GM06990 (cell line): ENCODE measurements at regions not wholly inside any gene's neighbourhood (a gene's known extent, or its start where the extent isn't known, plus 50 kb on each side); places are given as distances from the start of the nearest gene placed in this dataset.

ENCODE experiments used
- DNase-seq: peaks from one replicate; pipeline ENCODE4 v3.0.0-alpha.2; 2011; ENCODE audit not compliant: insufficient read length; ENCODE audit errors: extremely low read depth
- H3K27me3 ChIP-seq: replicated peaks from 2 replicates; pipeline ENCODE4 v1.6.0; 2011; ENCODE audit warnings: low read length; ENCODE audit not compliant: control insufficient read depth, insufficient read depth
- H3K36me3 ChIP-seq: 2 replicates; pipeline ENCODE4 v1.5.1; 2011; ENCODE audit warnings: low read length; ENCODE audit not compliant: control insufficient read depth, insufficient read depth
- H3K4me3 ChIP-seq: replicated peaks from 2 replicates; pipeline ENCODE4 v1.5.1; 2011; ENCODE audit warnings: low read depth, mild to moderate bottlenecking, control low read depth, low read length
- TF ChIP-seq, protein P1 (sequence below): IDR thresholded peaks from 2 replicates; pipeline ENCODE4 v1.5.1; 2011; ENCODE audit warnings: low read length, control low read depth, mild to moderate bottlenecking, inconsistent platforms; ENCODE audit not compliant: insufficient read depth, poor library complexity, severe bottlenecking

DNA sequence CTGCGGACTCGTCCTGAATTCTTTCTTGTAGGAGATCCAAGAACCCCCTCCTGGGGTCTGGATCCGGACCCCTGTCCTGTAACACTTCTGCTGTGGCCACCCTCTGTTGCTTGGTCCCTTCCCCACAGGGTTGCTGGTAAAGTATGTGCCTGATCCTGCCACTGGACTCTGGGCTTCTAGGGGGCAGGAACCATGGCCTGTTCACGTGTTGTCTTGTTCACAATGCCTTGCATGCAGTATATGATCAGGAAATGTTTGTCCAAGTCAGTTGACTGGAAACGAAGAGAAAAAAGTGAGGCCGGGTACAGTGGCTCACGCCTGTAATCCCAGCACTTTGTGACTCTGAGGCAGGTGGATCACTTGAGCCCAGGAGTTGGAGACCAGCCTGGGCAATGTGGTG is 139.3 kb upstream of the ALDH1B1 start:
- TF ChIP-seq, protein P1, sequence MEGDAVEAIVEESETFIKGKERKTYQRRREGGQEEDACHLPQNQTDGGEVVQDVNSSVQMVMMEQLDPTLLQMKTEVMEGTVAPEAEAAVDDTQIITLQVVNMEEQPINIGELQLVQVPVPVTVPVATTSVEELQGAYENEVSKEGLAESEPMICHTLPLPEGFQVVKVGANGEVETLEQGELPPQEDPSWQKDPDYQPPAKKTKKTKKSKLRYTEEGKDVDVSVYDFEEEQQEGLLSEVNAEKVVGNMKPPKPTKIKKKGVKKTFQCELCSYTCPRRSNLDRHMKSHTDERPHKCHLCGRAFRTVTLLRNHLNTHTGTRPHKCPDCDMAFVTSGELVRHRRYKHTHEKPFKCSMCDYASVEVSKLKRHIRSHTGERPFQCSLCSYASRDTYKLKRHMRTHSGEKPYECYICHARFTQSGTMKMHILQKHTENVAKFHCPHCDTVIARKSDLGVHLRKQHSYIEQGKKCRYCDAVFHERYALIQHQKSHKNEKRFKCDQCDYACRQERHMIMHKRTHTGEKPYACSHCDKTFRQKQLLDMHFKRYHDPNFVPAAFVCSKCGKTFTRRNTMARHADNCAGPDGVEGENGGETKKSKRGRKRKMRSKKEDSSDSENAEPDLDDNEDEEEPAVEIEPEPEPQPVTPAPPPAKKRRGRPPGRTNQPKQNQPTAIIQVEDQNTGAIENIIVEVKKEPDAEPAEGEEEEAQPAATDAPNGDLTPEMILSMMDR: no peak

DNA sequence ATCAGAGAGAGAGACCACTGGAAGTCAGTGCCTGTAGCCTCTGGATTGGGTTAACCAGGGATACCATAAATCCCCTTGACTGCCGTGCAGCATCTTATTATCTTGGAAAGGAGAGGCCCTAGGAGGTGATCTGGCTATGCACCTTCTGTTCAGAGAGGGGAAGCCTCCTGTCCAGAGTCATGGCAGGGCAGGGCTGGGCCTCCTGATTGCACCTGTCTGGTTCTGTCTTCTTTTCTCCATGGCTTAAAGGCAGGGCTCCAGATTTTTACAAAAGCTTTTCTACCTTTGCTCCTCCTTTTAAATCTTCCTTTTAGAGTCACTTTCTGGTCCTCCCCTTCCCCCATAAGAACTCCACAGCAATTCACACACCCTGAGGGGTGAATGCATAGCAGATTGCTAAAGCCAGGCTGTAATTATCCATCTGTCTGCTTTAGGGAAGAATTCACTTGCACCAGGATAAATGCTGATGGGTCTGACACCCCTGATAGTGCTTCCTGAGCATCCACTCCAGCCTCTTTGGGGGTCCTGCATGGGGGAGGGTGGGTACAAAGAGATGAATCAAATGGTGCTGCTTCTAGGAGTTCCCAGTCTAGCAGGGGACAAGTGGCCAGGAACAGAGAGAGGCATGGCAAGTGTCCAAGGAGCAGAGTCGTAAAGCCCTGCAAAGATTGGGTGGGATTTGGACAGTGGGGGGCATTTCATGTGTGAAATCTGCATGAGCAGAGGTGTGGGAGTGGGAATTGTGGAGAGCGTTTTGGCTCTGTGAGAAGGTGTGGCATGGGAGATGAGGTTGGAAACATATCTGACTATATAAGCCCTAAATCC is 141.3 kb upstream of the ALDH1B1 start:
- TF ChIP-seq, protein P1: no peak
- no peak for DNase-seq
- no peaks in the 10 kb centered on the region for H3K27me3 ChIP-seq
- H3K4me3 ChIP-seq: no peak overlapping the region
- H3K36me3 ChIP-seq: no peaks in the 10 kb centered on the region

More for the DNA sequence above, 139.3 kb upstream of the ALDH1B1 start:
- Histone ChIP-seq H3K27me3 (no peaks in the 10 kb centered on the region), H3K36me3 (no peaks in the 10 kb centered on the region), H3K4me3 (no peak overlapping the region)
- no peak for DNase-seq

DNA sequence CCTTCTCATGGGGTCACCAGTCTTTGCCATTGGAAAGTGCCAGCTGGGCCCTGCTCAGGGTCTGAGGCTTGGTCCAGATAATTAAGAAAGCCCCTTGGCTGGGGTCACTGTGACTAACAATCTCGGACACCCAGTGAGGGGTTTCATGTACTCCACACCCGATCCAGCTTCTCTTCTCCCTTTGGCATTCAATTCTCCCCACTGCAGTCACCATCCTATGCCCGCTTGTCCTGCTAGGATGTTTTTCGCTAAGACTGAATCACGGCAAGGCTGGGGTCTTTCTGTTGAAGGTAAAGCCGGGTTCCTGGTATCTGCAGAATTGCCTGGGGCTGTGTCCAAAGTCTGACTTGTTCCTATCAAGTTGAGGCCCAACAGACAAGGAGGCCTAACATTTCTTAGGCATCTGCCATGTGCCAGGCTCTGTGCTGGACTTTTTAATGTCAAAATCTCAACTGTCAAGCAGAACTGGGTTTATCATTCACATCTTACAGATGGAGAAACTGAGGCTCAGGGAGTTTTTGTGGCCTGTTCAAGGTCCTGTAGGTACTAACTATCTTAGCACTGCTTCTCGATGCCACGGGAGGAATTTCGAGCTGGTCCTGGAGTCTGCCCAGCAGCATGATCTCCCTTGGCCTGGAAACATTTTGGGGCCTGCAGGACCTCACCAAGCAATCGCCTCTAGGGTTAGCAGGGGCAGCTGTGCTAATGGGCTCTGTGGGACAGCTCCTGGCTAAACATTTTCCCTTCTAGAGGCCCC is 142.0 kb upstream of the ALDH1B1 start:
- TF ChIP-seq, protein P1: no peak
- H3K4me3 ChIP-seq: no peak overlapping the region
- no peak for DNase-seq
- no peaks in the 10 kb centered on the region for H3K27me3 ChIP-seq
- no peaks in the 10 kb centered on the region for H3K36me3 ChIP-seq

DNA sequence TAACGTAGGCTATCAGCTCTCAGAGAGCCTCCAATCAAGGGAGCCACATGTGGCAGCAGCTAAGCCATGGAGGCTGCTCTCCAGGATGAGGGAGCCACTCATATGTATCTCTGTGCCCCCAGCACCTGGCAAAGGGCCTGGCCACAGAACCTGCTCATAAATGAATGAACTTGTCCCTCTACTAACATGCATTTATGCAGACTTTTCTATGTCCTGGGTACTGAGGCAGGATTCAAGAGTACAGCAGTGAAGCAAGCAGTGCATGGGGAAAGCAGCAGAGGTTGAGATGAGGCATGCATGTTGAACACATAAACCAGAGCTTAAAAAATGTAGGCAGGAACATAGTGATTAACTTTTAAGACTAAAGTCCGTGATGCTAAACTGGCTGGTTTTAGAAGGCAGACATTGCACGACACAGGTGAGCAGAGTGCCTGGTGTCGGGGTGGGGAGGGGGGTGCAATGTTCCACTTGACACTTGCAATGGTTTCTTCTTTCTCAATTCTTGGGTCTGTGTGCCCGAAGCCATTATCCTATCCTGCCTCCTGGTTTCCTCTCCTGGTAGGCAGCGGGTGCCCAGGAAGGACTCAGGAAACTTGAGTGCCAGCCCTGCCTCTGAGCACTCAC is 142.8 kb upstream of the ALDH1B1 start:
- no peak for DNase-seq
- H3K4me3 ChIP-seq: no peak overlapping the region
- no peaks in the 10 kb centered on the region for H3K36me3 ChIP-seq
- no peaks in the 10 kb centered on the region for H3K27me3 ChIP-seq
- TF ChIP-seq, protein P1: no peak

DNA sequence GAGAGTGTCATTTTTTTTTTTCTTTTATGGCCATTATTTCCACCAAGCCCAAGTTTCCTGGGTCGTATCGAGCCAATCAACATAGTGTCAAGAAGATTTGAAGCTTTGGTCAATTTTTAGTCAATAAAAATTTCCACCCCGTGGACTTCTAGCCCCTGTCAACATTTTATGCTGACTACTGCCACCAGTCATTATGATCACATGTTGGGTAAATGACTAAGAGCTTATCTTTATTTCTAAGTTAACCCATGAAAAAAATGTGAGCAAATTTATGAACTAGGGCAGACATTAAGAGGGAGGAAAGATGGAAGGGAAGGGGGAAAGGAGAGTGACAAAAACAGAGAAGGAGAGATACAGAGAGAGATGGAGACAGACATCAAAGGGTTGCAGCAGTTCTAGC is 143.5 kb upstream of the ALDH1B1 start:
- no peaks in the 10 kb centered on the region for H3K27me3 ChIP-seq
- DNase-seq: no peak
- no peaks in the 10 kb centered on the region for H3K36me3 ChIP-seq
- H3K4me3 ChIP-seq: no peak overlapping the region
- TF ChIP-seq, protein P1: no peak
